ENCODE measurements at regions not wholly inside any gene's neighbourhood (a gene's known extent, or its start where the extent isn't known, plus 50 kb on each side); places are given as distances from the start of the nearest gene placed in this dataset.

GRCh38 chr7:35581605-35582210 is 113.2 kb downstream of the HERPUD2 start:
- intact Hi-C loops (cut with micrococcal nuclease): no loop called here

GRCh38 chr7:35576031-35576573 is 118.8 kb downstream of the HERPUD2 start:
- intact Hi-C loops (cut with micrococcal nuclease): no loop called here

- intact Hi-C loops (cut with micrococcal nuclease): no loop called here
These were observed 123.2 kb downstream of the HERPUD2 start for GRCh38 chr7:35571611-35572240.

- intact Hi-C loops (cut with micrococcal nuclease): no loop called here
These were observed 124.0 kb downstream of the HERPUD2 start for GRCh38 chr7:35570937-35571336.

- intact Hi-C loops (cut with micrococcal nuclease): no loop called here
These were observed 129.0 kb downstream of the HERPUD2 start for GRCh38 chr7:35565927-35566326.

- intact Hi-C loops (cut with micrococcal nuclease): no loop called here
These were observed 136.1 kb downstream of the HERPUD2 start for GRCh38 chr7:35558841-35559240.

- intact Hi-C loops (cut with micrococcal nuclease): no loop called here
These were observed 138.1 kb downstream of the HERPUD2 start for GRCh38 chr7:35556515-35557471.

GRCh38 chr7:35555934-35556333 is 139.0 kb downstream of the HERPUD2 start:
- intact Hi-C loops (cut with micrococcal nuclease): no loop called here

- intact Hi-C loops (cut with micrococcal nuclease): no loop called here
These were observed 139.5 kb downstream of the HERPUD2 start for GRCh38 chr7:35555386-35555785.

- intact Hi-C loops (cut with micrococcal nuclease): no loop called here
These were observed 141.4 kb downstream of the HERPUD2 start for GRCh38 chr7:35553519-35553918.

- intact Hi-C loops (cut with micrococcal nuclease): no loop called here
These were observed 142.2 kb downstream of the HERPUD2 start for GRCh38 chr7:35552691-35553090.

GRCh38 chr7:35551321-35552081 is 143.4 kb downstream of the HERPUD2 start:
- intact Hi-C loops (cut with micrococcal nuclease): no loop called here

GRCh38 chr7:35550831-35551230 is 144.1 kb downstream of the HERPUD2 start:
- intact Hi-C loops (cut with micrococcal nuclease): no loop called here

- intact Hi-C loops (cut with micrococcal nuclease): no loop called here
These were observed 145.2 kb downstream of the HERPUD2 start for GRCh38 chr7:35549781-35550180.

- intact Hi-C loops (cut with micrococcal nuclease): no loop called here
These were observed 146.6 kb downstream of the HERPUD2 start for GRCh38 chr7:35548291-35548690.

- intact Hi-C loops (cut with micrococcal nuclease): no loop called here
These were observed 148.1 kb downstream of the HERPUD2 start for GRCh38 chr7:35546691-35547429.

- intact Hi-C loops (cut with micrococcal nuclease): no loop called here
These were observed 149.1 kb downstream of the HERPUD2 start for GRCh38 chr7:35545831-35546230.

- intact Hi-C loops (cut with micrococcal nuclease): no loop called here
These were observed 150.8 kb downstream of the HERPUD2 start for GRCh38 chr7:35544028-35544742.
